ENCODE measurements at regions not wholly inside any gene's neighbourhood (a gene's known extent, or its start where the extent isn't known, plus 50 kb on each side); places are given as distances from the start of the nearest gene placed in this dataset.

GRCh38 chr2:65501074-65501473 is 68.7 kb upstream of the SPRED2 start:
- Histone ChIP-seq H3K79me2 (ENCODE audit: control insufficient read depth in 1 of 2, insufficient read depth in 2 of 2, low read length in 2 of 2) (no peaks in the 10 kb centered on the region), H2BK120ac (replicated peaks; ENCODE audit: low read depth, low read length) (no peak overlapping the region), H3K23ac (ENCODE audit: insufficient read length) (no peak overlapping the region), H3K14ac (ENCODE audit: insufficient read length) (no peak overlapping the region), H3K4me3 (ENCODE audit: extremely low read depth in 1 of 4, insufficient read depth in 2 of 4, low read depth in 3 of 4, low read length in 4 of 4) (no peak overlapping the region), H4K91ac (replicated peaks; ENCODE audit: insufficient read length, low read length) (no peak overlapping the region), H2BK12ac (ENCODE audit: low read depth, low read length) (no peak overlapping the region), H3K27me3 (replicated peaks in 1 of 4; ENCODE audit: control insufficient read depth in 3 of 4, extremely low read depth in 1 of 4, insufficient read depth in 3 of 4, low read length in 3 of 4) (no peaks in the 10 kb centered on the region), H2BK15ac (ENCODE audit: low read length) (no peak overlapping the region), H3K36me3 (ENCODE audit: control insufficient read depth in 2 of 4, insufficient read depth in 4 of 4, low read length in 3 of 4) (no peaks in the 10 kb centered on the region), H3K56ac (replicated peaks; ENCODE audit: insufficient read length, low read depth, low read length) (no peak overlapping the region), H2AK5ac (ENCODE audit: low read depth, low read length) (no peak overlapping the region), H4K8ac (ENCODE audit: extremely low read depth, insufficient read depth, low read length) (no peak overlapping the region), H3K27ac (ENCODE audit: low read depth, low read length) (no peak overlapping the region), H2BK5ac (ENCODE audit: low read depth, low read length) (no peak overlapping the region), H3K9ac (replicated peaks in 1 of 4; ENCODE audit: extremely low read depth in 1 of 4, low read depth in 3 of 4, low read length in 3 of 4) (no peak overlapping the region), H2BK20ac (ENCODE audit: low read length) (no peak overlapping the region), H3K4me2 (ENCODE audit: insufficient read depth in 1 of 2, low read depth in 2 of 2, low read length in 2 of 2) (no peak overlapping the region), H3K18ac (ENCODE audit: extremely low read depth, low read length) (no peak overlapping the region), H2AFZ (ENCODE audit: low read length) (no peak overlapping the region), H3K4me1 (replicated peaks in 1 of 4; ENCODE audit: control insufficient read depth in 3 of 4, insufficient read depth in 4 of 4, low read length in 3 of 4) (peaks cover 0 to 6% (median 2%) of the 10 kb centered on the region in 4 experiments; a peak in 4 of 7 replicates), H3K9me3 (ENCODE audit: insufficient read depth in 2 of 2, low read depth in 1 of 2, low read length in 1 of 2) (no peaks in the 10 kb centered on the region), H3K4ac (replicated peaks; ENCODE audit: insufficient read length, low read depth, low read length) (no peak overlapping the region), H3K79me1 (ENCODE audit: low read depth, low read length) (no peaks in the 10 kb centered on the region), H4K5ac (ENCODE audit: insufficient read length, low read depth, low read length) (no peak overlapping the region), H3K23me2 (ENCODE audit: low read depth, low read length) (no peaks in the 10 kb centered on the region), H4K20me1 (replicated peaks in 1 of 2; ENCODE audit: control insufficient read depth in 1 of 2, insufficient read depth in 2 of 2, low read length in 2 of 2) (no peaks in the 10 kb centered on the region)
- ChIA-PET POLR2A (ENCODE audit: partially characterized antibody) (no interaction called here), CTCF (ENCODE audit: partially characterized antibody) (no interaction called here)
- no peak for TF ChIP-seq POU5F1 (IDR thresholded peaks at IDR 0.05; ENCODE audit: low read depth, low read length)
- no peak for TF ChIP-seq GABPA (IDR thresholded peaks at IDR 0.05; ENCODE audit: borderline replicate concordance, insufficient read depth, low read length)
- TF ChIP-seq SP4 (IDR thresholded peaks at IDR 0.05; ENCODE audit: low read length), result no peak
- TF ChIP-seq HDAC2 (IDR thresholded peaks at IDR 0.05; ENCODE audit: borderline replicate concordance in 1 of 2, low read depth in 2 of 2, low read length in 2 of 2), result no peak
- no peak for TF ChIP-seq BCL11A (IDR thresholded peaks at IDR 0.05; ENCODE audit: low read depth in 2 of 2, low read length in 2 of 2)
- TF ChIP-seq TBP (IDR thresholded peaks at IDR 0.05; ENCODE audit: low read depth, low read length), result no peak
- no peak for TF ChIP-seq EGR1 (IDR thresholded peaks at IDR 0.05; ENCODE audit: borderline replicate concordance, low read depth, low read length)
- TF ChIP-seq NRF1 (IDR thresholded peaks at IDR 0.05; ENCODE audit: low read depth, low read length), result no peak
- no peak for TF ChIP-seq SIX5 (IDR thresholded peaks at IDR 0.05; ENCODE audit: low read depth, low read length)
- no peak for TF ChIP-seq SP1 (IDR thresholded peaks at IDR 0.05; ENCODE audit: low read depth, low read length)
- no peak for TF ChIP-seq ATF3 (IDR thresholded peaks at IDR 0.05; ENCODE audit: insufficient read depth, low read depth, low read length)
- no peak for TF ChIP-seq RBBP5 (IDR thresholded peaks at IDR 0.05; ENCODE audit: borderline replicate concordance, low read depth, low read length)
- TF ChIP-seq CTBP2 (IDR thresholded peaks at IDR 0.05; ENCODE audit: borderline replicate concordance, insufficient read depth, insufficient read length, low read length), result no peak
- no peak for TF ChIP-seq RFX5 (IDR thresholded peaks at IDR 0.05; ENCODE audit: borderline replicate concordance, low read depth, low read length)
- TF ChIP-seq RAD21 (IDR thresholded peaks at IDR 0.05 in 1 of 2, conservative IDR thresholded peaks at IDR 0.05 in 1 of 2; ENCODE audit: low read depth in 2 of 2, low read length in 2 of 2), result no peak
- FAIRE-seq (no peak), DNase-seq (ENCODE audit: low read depth in 1 of 2, low spot score in 2 of 2) (no peak)
- 93% methylated on average over 8 of the region's 10 CpGs; no CpG with 5 or more reads in 1 of the 2 experiments for WGBS, 2 experiments (ENCODE audit: extremely low coverage in 1 of 2, insufficient coverage in 1 of 2, insufficient read length in 1 of 2, insufficient replicate concordance in 2 of 2, low coverage in 1 of 2, low lambda C conversion rate in 2 of 2, missing lambda C conversion rate in 1 of 2)
